ENCODE measurements at regions not wholly inside any gene's neighbourhood (a gene's known extent, or its start where the extent isn't known, plus 50 kb on each side); places are given as distances from the start of the nearest gene placed in this dataset.
"Not testable (repeated sequence)": the region's sequence is repeated elsewhere in the genome, so short reads cannot be mapped to it uniquely, and the experiment has no call there.

DNA sequence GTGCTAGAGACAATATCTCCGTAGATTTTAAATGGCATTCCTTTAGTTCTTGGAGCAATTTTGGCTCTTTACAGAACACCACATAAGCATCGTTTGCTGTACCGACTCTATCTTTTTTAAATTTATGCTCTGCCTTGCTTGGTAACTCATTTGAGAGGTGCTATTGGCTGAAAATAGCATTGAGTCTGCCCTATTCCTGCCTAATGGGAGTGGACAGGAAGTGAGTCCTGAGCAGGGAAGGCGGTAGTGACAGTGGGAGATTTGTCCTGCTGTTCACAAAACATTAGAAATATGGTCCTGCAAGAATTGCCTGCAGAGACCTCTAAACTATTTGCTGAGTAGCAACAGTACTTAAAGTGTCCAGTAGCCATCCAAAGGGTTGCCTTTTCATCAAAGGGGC, 115.2 kb upstream of the IFNE start:
- ATAC-seq: no peak

DNA sequence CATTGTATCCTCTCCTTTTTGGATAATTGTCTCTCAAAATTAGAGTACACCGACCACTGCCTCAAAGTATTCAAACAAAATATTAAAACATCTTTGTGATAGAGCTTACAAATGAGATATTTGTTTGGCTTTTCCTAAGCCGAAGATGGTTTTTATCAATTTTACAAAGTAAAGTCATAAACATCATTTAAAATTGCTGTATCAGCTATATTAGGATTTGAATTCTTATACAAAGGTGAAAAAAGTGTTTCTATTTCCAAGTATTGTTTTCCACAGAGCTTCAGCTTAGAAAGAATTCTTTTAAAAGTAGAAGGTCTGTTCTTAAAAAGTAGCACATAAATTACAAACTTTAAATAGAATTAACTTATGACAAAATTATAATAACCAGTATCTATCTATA, 116.6 kb upstream of the IFNE start:
- ATAC-seq: no peak
- no peak for DNase-seq

More for the DNA sequence above, 115.2 kb upstream of the IFNE start:
- DNase-seq: no peak

DNA sequence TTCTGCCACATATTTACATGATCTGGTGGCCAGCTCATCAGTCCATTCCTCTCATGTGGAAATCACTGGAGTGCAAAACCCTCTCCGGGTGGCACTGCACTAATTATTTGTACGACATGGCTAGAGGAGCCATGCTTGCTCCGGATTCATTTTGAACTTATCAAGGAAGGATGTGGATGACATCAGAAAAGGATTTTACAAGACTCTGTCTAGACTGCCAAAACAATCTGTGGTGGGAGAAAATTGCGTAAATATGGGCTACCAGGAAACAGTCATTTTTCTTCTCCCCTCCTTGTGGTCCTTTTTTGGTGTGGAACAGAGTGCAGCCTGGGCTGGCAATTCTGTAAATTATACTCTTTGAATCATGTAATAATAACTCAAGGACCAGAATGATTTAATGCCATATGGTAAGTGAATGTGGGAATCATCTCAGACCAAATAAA, 123.4 kb upstream of the IFNE start:
- DNase-seq: no peak
- ATAC-seq: no peak

DNA sequence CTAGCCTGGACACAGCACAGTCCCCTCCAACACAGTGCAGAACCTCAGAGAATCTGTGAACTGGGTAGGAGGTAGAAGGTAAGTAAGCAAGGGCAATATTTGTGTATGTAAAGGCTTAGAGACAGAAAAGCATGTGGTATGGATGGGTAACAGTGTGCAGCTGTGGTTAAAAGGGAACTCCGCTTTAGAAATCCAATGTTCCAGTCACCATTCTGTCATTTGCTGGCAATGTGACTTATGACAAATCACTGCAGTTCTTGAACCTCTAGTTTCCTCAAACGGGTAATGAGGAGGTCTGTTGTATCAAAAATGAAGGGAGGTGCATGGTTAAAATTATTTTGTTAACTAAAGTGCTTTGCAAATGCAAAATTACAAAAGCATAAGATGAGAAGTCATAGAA, 125.5 kb upstream of the IFNE start:
- ATAC-seq (no peak), DNase-seq (no peak)

DNA sequence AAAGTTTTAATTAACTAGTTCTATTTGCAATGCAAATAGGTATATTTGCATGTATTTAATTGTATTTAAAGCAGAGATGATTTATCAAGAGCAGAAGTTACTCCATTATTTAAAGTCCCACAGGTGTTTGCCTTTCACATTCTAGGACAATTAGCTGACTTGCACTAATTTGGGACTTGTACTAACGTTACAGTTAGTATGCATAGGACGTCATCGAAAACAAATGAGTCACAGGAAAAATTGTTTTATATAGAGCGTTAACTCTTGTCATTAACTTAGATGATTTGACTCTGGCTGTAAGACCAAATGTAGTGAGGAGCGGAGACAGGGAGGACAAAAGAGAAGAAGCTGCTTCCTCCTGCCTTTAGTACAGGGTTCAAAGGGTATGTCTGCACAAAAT, 126.1 kb upstream of the IFNE start:
- no peak for ATAC-seq
- DNase-seq: no peak

DNA sequence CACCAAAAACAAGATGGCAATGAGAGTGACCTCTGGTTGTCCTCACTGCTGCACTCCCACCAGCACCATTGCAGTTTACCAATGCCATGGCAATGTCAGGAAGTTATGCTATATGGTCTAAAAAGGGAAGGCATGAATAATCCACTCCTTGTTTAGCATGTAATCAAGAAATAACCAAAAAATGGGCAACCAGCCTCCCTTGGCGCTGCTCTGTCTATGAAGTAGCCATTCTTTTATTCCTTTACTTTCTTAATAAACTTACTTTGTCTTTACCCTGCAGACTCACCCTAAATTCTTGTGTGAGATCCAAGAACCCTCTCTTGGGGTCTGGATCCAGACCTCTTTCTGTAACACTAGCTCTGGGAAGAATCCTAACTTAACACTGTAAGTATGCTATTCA, 127.4 kb upstream of the IFNE start:
- DNase-seq: no peak
- ATAC-seq: no peak

DNA sequence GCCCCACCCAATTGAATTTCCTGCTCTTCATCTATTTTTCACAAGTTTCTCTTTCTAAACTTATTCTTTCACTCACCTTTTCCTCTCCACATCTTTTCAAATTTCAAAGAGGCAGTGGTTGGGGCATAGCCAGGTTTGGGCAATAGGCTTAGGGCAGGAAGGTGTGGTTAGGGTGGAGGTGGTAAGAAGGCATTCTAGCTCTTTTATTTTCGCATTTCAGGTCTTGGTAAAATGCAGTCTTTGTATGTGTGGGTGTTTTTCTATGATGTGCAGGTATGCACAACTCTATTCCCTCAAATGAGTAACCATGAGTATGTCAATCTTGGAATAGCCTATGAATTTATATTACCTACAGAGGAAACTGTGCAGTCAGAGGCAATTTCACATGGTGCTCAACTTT, 129.8 kb upstream of the IFNE start:
- peak; percentile 90 for ATAC-seq
- peak; percentile 40 for DNase-seq

DNA sequence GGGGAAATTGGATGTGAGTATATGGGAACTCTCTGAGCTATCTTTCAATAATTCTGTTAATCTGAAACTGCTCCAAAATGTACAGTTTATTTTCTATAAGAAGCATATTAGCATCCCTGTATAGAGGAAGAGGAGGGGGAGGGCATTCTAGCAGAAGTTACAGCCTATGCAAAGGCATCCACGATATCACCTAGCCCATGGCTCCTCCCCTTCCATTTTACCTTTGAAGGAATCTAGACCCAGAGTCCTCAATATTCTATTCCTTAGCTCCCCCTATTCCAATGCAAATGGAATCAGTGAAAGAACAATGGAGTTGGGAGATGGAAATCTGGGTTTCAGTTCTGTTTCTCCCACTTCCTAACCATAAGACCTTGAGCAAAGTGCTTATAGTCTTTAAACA, 132.9 kb upstream of the IFNE start:
- DNase-seq (no peak), ATAC-seq (no peak)

DNA sequence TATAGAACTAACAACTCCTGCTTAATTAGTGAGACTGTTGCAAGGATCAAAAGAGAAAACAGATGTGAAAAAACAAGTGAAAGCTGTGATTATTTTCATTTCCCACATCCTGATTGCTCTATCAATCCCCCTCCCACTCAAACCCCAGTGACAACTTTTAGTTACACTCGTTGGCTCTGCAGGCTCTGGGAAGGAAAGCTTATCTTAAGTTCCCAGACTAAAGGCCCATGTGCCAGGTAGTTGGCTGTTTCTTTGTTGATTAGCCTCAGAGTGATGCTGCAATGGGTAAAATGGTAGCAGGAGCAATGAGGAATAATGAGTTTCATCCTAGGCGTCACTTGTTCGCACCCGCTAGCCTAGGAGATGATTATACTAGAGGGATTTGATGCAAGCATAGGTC, 133.3 kb upstream of the IFNE start:
- no peak for DNase-seq

DNA sequence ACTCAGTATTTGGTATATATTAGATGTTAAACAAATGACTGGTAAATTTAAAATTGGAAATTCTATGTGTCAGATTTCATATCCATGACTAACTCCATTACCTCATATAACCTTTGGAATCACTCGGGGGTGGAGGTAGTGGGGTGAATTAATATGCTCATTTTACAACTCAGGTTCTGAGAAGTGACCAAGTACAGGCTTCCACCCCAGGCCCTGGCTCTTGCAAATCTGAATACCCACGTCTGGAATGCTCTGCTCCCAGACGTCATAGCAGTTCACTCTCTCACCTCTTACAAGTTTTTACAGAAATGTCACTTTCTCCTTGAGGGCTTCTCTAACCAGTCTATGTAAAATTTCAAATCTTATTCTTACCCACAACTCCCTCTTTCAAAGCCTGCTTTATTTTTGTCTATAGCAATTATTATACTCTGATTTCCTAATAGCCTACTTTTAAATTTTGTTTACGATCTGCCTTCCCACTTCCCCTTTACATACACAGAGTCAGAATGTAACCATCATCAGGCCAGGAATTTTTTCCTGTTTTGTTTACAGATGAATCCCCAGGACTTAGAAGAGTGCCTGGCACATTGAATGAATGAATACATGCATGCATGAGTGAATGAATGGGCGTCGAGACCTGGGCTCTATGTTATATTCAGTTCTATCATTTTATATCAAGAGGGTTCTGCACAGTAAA, 134.1 kb upstream of the IFNE start:
- ATAC-seq (peak; percentile 43), DNase-seq (no peak)

More for the DNA sequence above, 133.3 kb upstream of the IFNE start:
- ATAC-seq: no peak

DNA sequence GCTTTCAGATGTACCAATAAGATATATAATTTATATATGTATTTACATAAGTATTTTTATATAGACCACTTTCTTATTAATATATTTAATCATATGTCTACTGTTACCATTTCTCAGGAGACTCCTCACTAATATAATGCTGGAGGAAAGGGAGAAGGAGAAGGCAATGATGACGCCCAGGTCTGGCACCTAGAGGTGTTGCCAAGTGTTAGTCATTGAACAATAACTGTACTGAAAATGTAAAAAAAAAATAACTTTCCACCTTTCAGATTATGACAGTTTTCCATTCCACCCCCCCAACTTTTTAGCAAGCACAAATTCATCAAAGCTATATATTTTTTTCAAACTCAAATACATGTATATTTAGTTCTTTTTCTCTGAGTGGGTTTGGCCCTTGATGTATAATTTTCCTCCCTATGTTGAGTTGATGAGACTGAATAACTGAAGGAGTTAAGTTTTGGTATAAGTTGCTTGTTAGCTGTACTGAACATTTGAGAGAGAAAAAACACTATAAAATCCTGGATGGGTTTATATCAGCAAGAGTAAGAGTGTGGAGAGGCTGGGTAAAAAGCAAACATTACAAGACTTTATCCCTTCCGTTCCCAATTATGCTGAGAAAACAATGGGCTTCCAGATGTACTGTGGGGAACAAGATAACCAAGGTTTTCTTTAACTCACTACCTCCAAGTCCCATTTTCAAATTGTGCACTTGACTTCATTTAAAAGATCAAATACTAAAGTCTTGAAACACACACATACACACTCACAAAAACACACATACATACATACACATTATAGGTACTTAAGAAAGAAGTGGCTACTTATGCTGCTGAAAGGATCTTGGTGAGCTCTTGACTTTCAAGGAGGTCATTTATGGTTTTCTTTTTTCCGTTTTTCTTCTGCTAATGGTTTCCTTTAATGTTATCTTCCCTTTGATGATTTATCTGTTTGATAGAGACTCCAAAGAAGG, 142.8 kb upstream of the IFNE start:
- no peak for DNase-seq
- peak; percentile 76 for ATAC-seq

DNA sequence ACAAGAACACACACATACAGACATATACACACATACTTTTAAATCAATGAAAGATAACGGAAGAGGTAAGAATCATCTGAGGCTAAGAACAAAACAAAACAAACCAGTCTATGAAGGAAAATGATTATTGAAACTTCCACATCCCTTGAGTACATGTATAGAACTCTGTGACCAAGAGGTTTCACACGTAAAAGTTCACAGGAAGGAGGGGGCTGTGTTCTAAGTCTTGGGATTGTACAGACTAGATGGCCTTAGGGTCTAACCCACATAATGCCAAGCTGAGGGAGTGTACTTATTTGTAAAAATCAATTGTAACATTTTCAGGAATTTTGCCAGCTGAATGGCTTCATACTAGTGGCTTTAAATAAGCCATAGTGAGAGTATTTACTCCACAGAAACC, 144.4 kb upstream of the IFNE start:
- ATAC-seq (peak; percentile 84), DNase-seq (no peak)

DNA sequence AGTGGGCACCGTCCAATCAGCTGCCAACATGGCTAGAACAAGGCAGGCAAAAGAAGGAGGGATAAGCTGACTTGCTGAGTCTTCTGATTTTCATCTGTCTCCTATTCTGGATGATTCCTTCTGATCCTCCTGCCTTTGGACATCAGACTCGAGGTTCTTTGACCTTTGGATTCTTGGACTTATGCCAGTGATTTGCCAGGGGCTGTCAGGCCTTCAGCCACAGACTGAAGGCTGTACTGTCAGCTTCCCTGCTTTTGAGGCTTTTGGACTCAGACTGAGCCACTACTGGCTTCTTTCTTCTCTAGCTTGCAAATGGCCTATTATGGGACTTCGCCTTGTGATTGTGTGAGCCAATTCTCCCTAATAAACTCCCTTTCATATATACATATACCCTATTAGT, 146.8 kb upstream of the IFNE start:
- not testable (repeated sequence) for ATAC-seq, DNase-seq

DNA sequence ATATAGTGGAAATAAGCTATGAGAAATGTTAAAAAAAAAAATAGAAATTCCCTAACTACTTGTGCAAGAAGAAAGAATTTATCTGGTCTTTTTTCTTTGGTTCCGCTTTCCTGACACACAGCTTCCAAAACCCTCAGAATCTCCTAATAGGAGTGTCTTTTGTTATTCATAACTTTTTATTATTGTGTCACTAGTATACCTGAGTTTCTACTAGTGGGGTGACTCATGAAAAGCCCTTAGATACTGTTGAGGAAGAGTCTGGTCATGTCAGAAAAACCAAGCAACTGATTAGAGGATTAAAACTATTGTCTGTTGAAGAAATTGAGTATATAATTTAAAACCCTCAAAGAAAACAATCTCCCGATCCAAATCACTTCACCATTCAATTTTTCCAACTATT, 152.8 kb upstream of the IFNE start:
- DNase-seq: no peak
- no peak for ATAC-seq

DNA sequence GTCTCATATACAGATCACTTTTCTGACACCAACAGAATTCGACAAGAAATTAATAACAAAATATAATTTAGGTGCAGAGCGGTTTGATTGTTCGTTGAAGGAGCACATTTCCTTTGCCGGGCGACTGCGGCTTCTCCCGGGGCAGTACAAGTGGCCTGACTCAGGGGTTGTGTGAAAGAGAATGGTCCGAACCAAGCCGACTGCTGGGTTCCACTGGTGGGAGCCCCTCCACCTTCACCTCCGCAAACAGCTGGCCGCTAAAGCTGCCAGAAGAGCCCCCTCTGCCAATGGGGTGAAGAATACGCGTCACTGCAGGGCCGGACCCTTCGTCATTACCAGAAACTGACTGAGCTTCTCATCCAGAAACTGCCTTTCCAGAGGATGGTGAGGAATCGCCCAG, 156.0 kb upstream of the IFNE start:
- ATAC-seq (no peak), DNase-seq (no peak)

DNA sequence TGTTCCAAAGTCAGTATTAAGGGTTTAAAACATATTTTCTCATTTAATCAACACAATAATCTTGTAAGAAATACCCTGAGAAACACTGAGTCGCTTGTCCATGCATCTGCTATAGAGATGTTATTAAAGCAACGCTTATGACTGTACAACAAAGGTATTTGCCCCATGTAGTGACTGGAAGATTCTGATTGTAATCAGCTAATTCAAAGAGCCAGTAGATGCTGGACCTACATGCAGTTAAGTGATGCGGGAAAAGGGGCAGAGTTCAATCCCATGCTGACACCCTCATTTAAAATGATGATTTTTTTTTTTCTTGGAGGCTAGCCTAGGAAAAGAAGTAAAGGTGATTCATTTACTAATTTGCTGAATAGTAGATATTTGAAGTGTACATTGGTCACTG, 149.3 kb upstream of the MTAP start:
- ATAC-seq: no peak
- DNase-seq: no peak

DNA sequence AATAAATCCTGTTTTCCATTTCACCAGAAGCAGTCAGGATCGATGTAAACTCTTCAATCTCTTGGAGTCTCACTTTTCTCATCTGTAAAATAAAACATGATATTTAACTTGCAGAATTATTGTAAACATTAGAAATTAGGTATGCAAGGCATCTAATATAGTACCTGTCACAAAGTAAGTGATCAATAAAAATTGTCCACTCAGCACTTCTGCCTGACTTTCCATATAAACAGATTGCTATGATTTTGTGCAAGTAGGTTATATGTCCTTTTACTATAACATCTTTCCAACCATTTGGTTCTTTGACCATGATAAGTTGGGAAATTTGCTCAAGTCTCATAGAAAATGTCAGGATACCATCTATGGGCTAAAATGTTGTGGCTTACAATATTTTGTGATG, 148.8 kb upstream of the MTAP start:
- no peak for DNase-seq

DNA sequence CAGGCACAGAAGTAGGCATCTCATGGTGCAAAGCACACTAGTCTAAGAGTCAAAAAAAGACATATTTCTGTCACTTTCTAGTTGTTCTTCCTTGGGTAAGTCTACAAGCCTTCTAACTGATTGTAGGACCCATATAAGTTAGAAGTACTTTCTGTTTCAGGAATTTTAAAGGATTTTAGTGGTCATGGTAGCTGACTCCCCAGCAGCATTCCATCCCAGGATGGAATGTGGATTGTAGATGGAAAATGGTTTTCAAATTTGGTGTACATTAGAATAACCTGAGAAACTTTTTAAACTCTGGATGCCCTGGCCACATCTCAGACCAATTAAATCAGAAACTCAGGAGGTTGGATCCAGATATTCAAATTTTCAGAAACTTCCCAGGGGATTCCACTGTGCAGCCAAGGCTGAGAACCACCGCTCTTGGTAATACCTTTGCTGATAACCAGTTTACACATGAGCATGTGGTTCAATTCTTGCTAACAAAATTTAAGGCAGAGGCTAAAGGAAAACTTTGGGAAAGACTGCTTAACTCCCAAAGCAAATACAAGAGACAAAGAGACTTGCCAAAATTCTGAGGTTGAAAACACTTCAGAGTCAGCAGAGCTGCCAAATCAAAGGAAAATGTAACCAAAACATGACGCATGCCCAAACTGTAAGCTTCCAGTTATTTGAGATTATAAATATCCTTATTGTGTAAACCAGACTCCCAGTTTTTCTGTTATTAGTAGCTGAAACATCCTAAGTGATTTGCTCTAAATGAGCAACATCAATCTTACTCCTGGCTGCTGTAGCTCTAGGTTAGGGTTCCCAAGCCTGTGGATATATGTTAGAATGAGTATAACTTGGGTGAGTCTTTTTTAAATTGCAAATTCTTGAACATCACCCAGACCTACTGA, 145.4 kb upstream of the MTAP start:
- no peak for DNase-seq
- ATAC-seq: no peak

More for the DNA sequence above, 148.8 kb upstream of the MTAP start:
- ATAC-seq: no peak

DNA sequence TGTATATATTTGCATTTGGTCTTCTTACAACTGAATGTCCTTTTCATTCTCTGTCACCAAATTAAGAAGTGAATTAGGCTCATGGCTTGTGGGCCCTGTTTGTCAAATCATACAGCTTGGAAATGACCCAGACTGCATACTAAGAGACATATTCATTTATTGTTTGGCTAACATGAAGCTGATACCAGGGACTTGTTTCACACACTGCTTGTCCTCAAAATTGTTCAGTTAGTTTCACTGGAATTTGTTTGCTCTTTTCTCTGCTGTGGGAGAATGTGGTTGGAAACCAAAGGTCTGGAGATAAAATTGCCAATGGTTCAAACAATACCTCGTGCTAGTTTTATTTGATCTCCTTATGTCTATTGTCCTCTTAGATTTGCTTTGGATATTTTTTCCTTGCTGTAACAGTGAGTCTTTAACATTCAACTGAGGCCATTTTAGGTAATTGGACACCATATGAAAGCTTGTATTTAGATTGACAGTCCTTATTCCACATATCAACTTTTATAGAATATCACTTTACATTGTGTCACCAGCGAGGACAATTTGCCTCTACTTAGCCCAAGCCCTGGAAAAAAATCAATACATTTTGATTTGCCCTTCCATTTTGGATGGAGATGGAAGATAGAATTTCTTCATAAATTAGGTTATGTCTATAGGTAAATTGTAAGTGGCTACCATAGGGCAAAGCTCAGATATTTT, 144.3 kb upstream of the MTAP start:
- DNase-seq: no peak

DNA sequence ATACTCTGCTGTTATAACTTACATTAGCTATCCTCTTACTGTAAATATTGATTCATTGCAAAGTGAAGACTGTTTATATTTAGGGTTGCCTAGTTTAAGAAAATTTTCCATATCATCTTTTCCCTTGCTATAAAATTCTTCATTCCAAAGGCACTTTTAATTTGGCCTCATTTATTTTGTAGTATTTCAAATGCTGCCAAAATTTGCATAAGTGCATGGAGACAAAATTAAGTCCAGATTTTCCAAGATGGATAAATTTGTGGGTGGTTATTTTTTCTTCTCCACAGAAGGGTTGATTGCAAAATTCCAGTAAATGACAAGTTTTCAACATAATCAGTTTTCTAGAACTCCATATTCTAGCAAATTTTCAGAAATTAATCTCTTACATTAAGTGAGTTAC, 141.5 kb upstream of the MTAP start:
- no peak for DNase-seq
- ATAC-seq: no peak

More for the DNA sequence above, 144.3 kb upstream of the MTAP start:
- no peak for ATAC-seq

DNA sequence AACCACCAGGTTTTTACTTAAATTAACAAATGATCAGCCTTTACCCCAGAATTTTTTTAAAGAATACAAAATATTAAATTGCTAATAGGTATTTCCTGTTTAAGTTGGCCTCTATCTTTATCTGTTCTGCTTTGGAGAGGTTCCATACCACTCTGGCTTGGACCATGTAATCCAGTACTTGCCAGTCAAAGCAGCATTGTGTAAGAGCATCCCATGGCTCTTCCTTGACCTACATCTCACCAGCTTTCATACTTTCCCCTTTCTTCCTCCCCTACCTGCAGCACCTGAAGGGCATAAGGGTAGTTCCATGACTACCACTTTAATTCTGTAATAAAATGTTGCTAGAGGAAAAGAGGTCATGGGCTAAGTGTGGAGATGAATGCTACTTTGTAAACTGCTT, 140.8 kb upstream of the MTAP start:
- DNase-seq: no peak

DNA sequence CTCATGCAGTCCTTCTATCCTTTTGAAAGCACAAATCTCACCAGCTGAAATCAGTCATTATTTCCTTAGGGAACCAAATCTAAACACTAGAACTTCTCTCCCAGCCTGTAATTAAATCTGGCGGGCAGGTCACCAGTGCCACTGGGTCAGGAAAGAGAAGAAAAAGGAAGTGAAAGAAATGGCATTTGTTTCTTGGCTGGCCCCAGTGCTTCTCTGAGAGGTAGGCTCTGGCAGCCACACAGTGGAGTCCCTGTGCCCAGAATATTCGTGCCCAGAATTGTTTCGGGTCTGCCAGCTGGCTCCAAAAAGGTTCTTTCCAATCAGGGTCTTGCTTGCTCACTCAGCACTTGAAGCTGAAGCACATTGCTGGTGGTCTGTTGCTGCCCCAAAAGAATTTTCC, 133.9 kb upstream of the MTAP start:
- ATAC-seq (no peak), DNase-seq (no peak)

More for the DNA sequence above, 140.8 kb upstream of the MTAP start:
- ATAC-seq: no peak

All from stimulated activated naive CD8-positive, alpha-beta T cell treated with anti-CD3 and anti-CD28 coated beads, Interleukin-15, Interleukin-2, amounts not matched to agents 100 U/mL and 50 U/mL, for 24 hours (primary cell).